Kidney glomerular epithelial cell (primary cell): ENCODE measurements at regions not wholly inside any gene's neighbourhood (a gene's known extent, or its start where the extent isn't known, plus 50 kb on each side); places are given as distances from the start of the nearest gene placed in this dataset.

Experiments used
- DNase-seq: peaks from one replicate; lab custom pipeline; 2025; lab: John Stamatoyannopoulos, UW

DNA sequence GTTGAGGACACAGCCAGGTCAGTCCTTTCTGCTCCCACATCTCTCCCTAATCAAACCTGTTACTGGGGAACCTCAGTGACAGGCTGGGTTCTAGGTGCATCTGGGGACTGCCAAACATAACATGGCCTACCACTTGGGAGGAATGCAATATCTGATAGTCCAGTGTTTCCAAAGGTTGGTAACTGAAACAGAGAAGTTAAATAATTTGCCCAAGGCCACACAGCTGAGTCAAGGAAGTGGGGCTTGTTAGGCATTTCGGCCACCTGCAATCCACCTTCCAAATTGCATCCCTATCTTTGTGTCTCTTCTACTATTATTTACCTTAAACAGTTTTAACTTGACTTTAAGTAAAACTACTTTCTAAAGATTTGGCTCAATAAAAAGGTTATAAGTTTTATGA lies 731.3 kb downstream of the UQCRFS1 start:
- DNase-seq: no peak

DNA sequence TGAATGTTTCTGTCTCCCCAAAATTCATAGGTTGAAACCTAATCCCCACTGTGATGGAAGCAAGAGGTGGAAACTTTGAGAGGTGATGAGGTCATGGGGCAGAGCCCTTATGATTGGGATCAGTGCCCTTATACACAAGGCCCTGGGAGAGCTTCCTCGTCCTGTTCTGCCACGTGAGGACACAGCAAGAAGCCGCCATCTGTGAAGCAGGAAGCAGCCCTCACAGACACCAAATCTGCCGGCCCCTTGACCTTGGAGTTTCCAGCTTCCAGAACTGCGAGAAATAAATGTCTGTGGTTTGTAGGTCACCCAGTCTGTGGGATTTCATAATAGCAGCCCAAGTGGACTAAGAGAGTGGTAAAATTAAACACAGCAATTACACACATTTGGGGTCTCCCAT lies 737.4 kb downstream of the UQCRFS1 start:
- no peak for DNase-seq

GRCh38 chr19:28472843-28473242 lies 740.1 kb downstream of the UQCRFS1 start:
- DNase-seq: no peak

DNA sequence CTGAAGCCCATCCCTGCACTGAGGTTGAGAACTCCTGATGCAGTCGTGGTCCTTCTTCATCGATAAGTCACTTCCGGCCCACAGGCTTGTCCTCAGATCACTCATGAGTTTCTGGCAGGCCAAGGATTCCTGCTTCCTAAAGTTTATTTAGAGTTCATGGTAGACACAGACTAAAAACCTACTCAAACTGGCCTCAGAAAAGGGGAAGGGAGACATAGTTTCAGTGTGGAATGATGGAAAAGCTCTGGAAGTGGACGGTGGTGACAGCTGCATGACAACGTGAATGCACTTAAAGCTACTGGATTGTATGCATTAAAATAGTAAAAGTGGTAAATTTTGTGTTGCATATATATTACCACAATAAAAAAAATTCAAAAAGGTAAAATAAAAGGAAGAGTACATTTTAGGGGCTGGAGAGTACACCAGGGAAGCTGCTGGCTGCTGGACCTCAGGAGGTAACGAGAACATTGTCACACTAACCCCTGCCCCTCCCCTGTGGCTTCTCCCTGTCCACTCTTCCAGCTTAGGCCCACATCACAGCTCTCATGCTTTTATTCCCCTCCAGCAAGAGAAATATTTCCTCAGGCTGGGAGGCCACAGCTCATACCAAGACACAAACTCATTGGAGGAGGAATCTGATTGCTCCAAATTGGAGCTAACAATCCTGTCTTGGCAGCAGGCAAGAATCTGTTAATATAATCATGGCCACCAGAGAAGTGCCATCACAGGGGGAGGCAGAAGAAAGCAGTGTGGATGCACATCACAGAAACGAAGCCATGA lies 741.0 kb downstream of the UQCRFS1 start:
- DNase-seq: no peak

DNA sequence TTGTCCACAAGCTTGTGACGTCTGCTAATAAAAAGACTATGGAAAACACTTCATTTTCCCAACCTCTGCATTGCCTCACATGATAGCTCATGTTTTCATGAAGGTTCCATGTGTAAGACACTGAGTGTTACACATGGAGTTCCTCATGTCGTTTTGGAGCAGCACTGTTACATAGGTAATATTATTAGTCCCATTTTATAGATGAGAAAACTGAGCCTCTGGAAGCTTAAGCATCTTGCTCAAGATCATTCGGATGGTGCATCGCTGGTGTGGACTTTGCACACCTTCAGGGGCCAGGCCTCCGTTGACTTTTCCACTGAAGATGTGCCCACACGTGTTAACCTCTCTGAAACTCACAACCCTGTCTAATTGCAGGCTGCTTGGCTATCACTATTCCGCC lies 743.4 kb downstream of the UQCRFS1 start:
- DNase-seq: no peak

DNA sequence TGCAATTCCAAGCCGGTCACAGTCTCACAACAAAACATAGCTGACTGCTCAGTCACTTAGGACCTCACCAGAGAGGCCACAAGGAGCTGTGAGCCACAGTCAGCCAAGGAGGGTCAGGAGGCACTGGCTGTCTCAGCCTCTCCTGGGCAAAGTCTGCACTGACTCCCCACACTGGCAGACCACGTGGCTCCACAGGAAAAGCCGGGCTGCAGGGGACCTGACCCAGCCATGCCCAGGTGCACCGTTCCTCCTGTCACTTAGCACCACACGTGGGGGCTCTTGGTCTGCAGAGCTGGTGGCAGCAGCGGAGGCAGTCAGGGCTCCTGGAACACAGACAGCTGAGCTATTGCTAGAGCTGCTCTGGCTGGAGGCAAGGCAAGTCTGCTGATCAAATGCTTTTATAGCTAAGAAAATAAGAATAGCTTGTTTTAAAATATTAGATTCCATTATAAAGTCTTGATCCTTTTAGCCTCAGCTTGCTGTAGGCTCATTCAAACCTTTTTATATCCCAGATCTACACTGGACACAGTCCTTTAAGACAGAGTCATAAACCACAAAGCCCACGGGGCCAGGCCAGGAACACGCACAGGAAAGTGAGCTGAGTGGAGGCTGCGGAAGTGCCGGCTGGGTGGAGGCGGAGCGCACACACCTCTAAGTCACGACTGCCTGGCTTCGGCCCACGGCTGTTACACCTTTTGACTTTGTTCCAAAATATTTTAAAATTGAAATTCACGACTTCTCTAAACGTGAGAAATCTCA lies 744.1 kb downstream of the UQCRFS1 start:
- peak; percentile 46 for DNase-seq

DNA sequence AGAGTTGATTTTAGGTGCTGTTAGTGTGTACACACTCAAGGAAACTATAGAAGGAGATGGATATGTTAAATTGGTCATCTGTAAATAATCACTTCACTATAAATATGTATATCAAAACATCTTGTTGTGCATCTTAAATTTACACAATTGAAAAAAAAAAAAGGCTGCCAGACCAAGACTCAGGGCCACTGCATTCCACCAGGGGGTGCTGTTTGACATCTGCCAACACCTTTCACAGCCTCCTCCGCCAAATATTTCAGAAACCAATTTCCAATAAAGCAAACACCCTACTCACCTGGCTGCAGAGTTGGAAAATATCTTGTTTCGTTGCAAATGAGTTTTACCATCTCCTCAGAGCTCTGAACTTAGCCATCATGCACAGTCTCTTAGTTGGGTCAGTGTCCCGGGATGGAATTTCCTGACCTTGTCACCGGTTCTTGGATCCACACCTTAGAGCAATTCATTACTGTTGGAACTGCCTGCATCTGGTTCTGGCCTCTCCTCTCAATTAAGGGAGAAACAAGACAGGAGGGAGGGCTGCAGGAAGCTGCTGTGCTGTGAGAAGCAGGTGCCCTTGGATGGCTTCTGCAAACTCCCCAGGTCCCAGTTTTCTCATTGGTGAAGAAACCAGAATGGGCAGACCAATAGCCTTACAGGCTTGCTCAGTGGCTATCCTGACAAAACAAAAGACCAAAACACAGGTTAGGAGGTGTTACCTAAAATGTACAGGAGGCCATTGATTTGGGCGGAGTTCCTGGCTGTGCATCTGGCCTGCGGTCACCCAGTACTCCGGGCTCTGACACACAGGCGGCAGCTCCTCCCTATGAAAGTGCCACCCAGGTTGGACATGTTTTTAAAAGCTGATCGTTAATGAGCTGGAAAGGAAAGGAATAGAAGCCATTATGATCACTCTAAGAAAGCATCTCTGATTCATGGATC lies 746.6 kb downstream of the UQCRFS1 start:
- peak; percentile 73 for DNase-seq

GRCh38 chr19:28465371-28466086 lies 747.4 kb downstream of the UQCRFS1 start:
- DNase-seq: peak; percentile 70

GRCh38 chr19:28463493-28464053 lies 749.4 kb downstream of the UQCRFS1 start:
- no peak for DNase-seq

DNA sequence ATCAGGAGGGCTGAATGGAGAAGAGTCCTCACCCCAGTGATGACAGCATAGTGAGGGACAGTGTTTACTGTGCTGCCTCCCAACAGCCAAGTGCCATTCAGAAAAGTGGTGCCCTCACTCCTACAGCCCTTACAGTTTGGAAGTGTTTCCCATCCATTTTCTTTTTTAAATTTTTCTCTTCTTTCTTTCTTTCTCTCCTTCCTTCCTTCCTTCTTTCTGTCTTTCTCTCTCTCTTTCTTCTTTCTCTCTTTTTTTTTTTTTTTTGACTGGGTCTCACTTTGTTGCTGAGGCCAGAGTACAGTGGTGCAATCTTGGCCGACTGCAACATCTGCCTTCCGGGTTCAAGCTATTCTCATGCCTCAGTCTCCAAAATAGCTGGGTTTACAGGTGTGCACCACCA lies 755.3 kb downstream of the UQCRFS1 start:
- DNase-seq: no peak

DNA sequence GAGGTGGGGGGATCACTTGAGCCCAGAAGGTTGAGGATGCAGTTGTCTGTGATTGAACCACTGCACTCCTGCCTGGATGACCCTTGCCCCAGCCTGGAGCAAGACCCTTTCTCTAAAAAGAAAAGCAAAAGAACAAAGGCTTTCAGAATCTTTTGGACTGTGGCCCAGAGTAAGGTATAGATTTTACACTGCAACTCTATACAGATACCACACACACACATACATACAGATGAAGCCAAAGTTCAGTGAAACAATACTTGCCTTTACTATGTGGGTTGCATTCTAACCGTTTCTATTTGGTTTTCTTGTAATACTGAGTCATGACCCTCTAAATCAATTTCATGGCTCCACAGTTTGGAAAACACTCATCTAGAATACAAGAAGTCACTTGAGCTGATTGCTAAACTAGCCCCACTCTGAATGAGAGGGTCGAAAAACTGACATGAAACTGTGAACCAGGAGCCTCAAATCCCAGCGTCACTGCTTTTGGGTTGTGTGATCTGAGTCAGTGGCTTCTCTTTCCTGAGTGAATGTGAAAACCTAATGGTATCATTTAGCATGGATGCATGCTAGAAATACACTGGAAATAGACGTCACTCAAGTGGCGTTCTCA lies 756.1 kb downstream of the UQCRFS1 start:
- no peak for DNase-seq

DNA sequence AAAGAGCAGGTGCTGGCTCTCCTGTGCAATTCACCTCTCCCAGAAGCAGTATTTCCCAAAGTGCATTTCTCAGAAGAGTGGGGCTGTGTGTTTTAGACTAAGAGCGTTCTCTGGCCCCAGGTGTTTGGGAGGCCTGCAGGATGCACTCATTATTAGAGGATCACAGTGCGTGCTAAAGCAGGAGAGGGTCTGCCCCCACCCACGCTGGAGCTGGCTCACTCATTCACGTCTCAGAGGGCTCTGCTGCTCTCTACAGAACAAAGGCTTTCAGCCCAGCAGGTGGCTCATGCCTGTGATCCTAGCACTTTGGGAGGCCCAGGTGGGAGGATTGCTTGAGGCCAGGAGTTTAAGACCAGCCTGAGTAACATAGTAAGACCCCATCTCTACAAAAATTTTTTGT lies 756.7 kb downstream of the UQCRFS1 start:
- no peak for DNase-seq

- peak; percentile 89 for DNase-seq
Measured at GRCh38 chr19:28454083-28454482, 758.9 kb downstream of the UQCRFS1 start.

DNA sequence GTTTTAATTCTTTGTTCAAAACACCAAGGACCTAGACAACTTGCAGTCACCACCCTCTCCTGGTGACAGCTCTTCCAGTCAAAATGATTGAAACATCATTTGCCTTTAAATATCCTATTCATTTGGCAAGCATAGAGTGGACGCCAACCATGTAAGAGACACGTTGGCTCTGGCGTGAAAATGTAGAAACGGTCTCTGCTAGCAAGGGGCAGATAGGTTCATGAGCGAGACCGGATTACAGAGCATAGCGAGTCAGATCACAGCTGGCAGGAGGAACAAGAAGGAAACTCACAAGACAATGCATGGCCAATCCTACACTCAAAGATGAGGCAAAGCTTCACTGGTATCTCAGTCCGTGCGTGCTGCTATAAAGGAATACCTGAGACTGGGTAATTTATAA lies 759.5 kb downstream of the UQCRFS1 start:
- DNase-seq: no peak

- DNase-seq: no peak
Measured at GRCh38 chr19:28449803-28450202, 763.1 kb downstream of the UQCRFS1 start.

DNA sequence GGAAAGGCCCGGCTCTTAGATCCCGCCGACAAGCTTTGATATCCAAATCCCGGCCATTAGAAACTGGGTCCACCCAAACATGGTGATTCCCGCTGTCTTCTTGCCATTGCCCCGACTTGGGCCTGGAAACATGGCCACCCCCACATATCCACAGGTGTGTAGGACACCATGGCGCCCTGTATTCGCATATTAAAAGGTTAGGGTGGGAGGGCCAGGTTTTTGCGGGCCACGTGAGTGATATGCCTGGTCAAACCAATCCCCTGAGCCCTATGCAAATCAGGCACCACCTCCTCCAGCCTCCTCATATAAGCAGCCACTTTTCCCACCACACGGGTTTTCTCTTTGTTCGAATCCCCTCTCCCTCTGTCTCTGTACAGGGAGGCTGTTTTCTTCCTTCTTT lies 766.4 kb downstream of the UQCRFS1 start:
- DNase-seq: no peak

DNA sequence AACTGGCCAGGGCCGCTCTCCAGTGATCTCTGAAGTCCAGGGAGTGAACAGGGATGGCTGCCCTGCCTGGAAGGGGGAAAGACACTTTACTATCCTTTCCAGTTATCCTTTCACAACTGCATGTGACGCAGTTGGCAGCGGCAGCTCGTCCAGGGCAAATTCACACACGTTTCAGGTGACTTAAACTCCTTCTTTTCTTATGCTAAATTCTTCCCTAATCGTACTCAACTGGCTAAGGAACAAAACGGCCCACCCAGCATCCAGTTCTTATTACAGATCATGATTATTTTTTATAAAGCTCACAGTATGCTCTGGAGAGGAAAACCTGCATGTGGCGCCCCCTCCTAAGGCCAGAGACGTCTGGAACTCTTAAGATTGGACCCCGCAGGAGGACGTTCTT lies 767.1 kb downstream of the UQCRFS1 start:
- no peak for DNase-seq

DNA sequence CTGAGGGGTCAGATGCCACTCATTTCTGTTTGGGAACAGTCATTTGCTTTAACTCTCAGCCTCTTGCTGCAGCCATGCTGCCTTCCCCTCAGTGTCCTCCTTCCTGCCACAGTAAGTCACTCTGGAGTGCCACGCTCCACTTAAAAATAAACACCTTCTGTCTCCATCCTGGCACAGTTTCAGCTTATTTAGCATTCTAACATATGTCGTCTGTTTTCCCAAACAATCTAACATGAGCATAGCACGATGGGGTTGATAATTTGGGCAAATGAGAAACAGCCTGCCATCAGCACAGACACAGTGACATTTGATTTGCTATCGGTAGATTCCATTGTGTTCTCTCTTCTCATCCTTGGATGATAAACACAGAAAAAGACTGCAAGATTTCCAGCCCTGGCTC lies 768.6 kb downstream of the UQCRFS1 start:
- no peak for DNase-seq

DNA sequence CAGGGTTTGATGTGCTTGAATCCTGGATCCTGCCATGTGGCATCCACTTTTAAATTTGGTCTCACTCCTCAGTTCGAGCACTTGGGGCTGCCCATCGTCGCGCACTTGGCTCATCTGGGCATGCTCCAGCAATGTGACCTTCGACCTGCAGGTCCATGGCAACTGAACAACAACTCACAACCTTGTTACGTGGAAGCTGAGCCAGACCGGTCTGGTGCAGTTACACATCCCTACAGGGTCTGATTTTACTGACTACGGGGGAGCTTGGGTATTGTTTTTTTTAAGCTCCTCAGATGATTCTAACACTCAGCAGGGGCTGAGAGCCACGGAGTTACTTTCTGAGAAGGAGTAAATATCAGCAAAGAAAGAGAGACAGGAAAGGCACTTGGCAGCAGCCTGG lies 769.6 kb downstream of the UQCRFS1 start:
- peak; percentile 11 for DNase-seq

GRCh38 chr19:28437390-28438346 lies 775.3 kb downstream of the UQCRFS1 start:
- DNase-seq: no peak
